Testis (tissue), 2 donors: ENCODE measurements at regions not wholly inside any gene's neighbourhood (a gene's known extent, or its start where the extent isn't known, plus 50 kb on each side); places are given as distances from the start of the nearest gene placed in this dataset.
"Not testable (repeated sequence)": the region's sequence is repeated elsewhere in the genome, so short reads cannot be mapped to it uniquely, and the experiment has no call there.

Source experiments
- DNase-seq: peaks from one replicate; pipeline ENCODE4 v3.0.0-alpha.2; 2019
- H3K27ac ChIP-seq, 2 donors: fragments of 200-600 bp; sonication (generic); one replicate each; pipeline ENCODE4 v1.5.1; 2019
- H3K27me3 ChIP-seq: fragments of 200-600 bp; sonication (generic); one replicate; pipeline ENCODE4 v1.5.1; 2019
- H3K36me3 ChIP-seq: fragments of 200-600 bp; sonication (generic); one replicate; pipeline ENCODE4 v1.5.1; 2017; ENCODE audit warnings: low read depth; ENCODE audit errors: missing control alignments
- H3K4me1 ChIP-seq: fragments of 200-600 bp; sonication (generic); one replicate; pipeline ENCODE4 v1.5.1; 2019
- H3K4me3 ChIP-seq, 2 donors: fragments of 200-600 bp; sonication (generic); one replicate each; pipeline ENCODE4 v1.5.1; 2017 to 2019
- H3K9me3 ChIP-seq: fragments of 200-600 bp; sonication (generic); one replicate; pipeline ENCODE4 v1.5.1; 2017
- POLR2A ChIP-seq: fragments of 450-650 bp; IDR thresholded peaks from one replicate; pipeline ENCODE4 v1.6.1; 2017; ENCODE audit warnings: antibody characterized with exemption, mild to moderate bottlenecking, moderate library complexity
- WGBS, 2 donors: methylation state at CpG; one replicate each; pipeline ENCODE4 v1.1.5; 2018; 5-methylcytosine and 5-hydroxymethylcytosine counted together
- intact Hi-C: fragments of 100-400 bp; cut with DNase I; formaldehyde crosslinking; loops from one replicate; pipeline ENCODE4 v1.15.1; 2023; ENCODE audit warnings: low total_unique reads
- TF ChIP-seq, protein P1 (sequence below), 3 experiments: fragments of 450-650 bp in 2 of 3; fragments of 200-600 bp in 1 of 3; sonication (generic) in 1 of 3; IDR thresholded peaks; one replicate each; pipeline ENCODE4 v1.5.1; 2016 to 2019; ENCODE audit warnings: antibody characterized with exemption in 3 of 3, mild to moderate bottlenecking in 2 of 3, moderate library complexity in 1 of 3

DNA sequence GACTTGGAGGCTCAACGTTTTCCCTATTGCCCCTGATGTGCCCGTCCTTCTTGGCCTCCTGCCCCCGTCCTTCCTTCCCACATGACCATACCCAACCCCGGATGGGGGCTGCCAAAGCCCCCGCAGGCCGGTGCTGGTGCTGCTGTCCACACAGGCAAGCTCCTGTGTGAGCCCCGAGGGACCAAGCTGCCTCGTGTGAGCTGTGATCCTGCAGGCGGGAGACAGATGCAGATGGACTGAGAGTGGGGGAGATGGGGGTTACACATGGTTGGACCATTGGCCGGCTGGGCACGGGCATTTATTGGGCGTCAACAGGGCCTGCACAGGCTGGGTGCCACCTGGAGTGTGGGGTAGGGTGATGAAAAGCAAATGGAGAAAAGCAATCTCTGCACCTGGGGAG, 313.2 kb upstream of the B3GAT1 start:
- WGBS, 2 donors, result 81 to 85% methylated on average over 12 of the region's 12 CpGs
- H3K4me1 ChIP-seq, result no peaks in the 10 kb centered on the region
- TF ChIP-seq POLR2A, result no peak
- TF ChIP-seq, protein P1, sequence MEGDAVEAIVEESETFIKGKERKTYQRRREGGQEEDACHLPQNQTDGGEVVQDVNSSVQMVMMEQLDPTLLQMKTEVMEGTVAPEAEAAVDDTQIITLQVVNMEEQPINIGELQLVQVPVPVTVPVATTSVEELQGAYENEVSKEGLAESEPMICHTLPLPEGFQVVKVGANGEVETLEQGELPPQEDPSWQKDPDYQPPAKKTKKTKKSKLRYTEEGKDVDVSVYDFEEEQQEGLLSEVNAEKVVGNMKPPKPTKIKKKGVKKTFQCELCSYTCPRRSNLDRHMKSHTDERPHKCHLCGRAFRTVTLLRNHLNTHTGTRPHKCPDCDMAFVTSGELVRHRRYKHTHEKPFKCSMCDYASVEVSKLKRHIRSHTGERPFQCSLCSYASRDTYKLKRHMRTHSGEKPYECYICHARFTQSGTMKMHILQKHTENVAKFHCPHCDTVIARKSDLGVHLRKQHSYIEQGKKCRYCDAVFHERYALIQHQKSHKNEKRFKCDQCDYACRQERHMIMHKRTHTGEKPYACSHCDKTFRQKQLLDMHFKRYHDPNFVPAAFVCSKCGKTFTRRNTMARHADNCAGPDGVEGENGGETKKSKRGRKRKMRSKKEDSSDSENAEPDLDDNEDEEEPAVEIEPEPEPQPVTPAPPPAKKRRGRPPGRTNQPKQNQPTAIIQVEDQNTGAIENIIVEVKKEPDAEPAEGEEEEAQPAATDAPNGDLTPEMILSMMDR (IDR thresholded peaks at IDR 0.05), result no peak

DNA sequence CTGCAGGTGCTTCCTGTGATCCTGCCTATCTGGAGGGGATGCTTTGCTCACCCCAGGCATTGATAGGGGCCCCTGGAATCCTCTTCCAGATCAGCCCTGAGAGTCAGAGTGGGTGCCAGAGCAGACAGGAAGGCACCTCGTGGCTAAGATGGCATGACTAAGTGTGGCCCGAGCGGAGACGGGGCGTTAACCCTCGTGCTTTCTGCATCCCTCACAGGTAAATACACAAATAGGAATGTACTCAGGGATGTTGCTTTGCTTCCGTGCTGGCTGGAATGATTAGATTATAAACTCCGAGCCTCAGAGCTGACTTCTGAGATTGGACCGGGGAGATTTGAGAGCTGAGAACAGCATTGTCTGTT, 312.7 kb upstream of the B3GAT1 start:
- no peak for TF ChIP-seq POLR2A
- TF ChIP-seq, protein P1 (IDR thresholded peaks at IDR 0.05), result no peak
- Histone ChIP-seq H3K27me3 (no peaks in the 10 kb centered on the region), H3K4me3 (no peak overlapping the region), H3K9me3 (no peaks in the 10 kb centered on the region), H3K4me1 (no peaks in the 10 kb centered on the region), H3K36me3 (no peaks in the 10 kb centered on the region), H3K27ac (no peak overlapping the region)
- intact Hi-C loops, result no loop called here
- DNase-seq, result no peak
- WGBS, 2 donors, result 65 to 80% methylated on average over 9 of the region's 9 CpGs

More for the DNA sequence above, 313.2 kb upstream of the B3GAT1 start:
- intact Hi-C loops, result no loop called here
- Histone ChIP-seq H3K4me3 (no peak overlapping the region), H3K36me3 (no peaks in the 10 kb centered on the region), H3K27me3 (no peaks in the 10 kb centered on the region), H3K9me3 (no peaks in the 10 kb centered on the region), H3K27ac (no peak overlapping the region)
- no peak for DNase-seq

DNA sequence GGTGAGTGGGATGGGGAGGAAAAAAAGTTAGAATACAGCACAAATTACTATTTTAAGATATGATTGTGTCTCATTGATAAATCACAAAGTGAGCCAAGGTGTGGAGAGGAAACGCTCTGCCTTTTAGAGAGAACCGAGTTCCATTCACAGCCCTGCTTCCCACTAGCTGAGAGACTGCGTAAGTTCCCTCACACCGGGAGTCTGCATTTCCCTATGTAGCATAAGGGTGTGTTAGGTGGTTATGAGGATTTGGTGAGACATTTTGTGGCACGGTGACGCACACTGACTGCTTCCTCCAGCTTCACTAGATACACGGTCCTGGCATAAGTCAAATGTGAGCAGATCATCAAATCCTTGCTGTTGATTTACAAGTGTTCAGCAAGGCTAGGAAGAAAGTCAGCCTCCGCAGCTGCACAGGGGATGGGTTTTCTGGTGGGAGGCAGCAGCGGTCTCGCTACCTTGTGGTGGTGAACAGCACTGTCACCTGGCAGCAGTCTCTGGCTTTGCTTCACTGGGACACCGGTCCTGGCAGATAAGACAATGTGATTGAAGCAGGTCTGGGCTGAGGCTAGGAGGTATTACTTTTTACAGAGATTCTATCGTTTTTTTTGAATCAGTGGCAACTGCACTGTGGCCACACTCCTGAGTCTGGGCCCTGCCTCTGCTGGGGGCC, 312.2 kb upstream of the B3GAT1 start:
- no peaks in the 10 kb centered on the region for H3K36me3 ChIP-seq
- no peaks in the 10 kb centered on the region for H3K4me1 ChIP-seq
- intact Hi-C loops, result no loop called here
- no peaks in the 10 kb centered on the region for H3K27me3 ChIP-seq
- no peak overlapping the region for H3K4me3 ChIP-seq
- TF ChIP-seq, protein P1 (IDR thresholded peaks at IDR 0.05), result no peak
- no peak for TF ChIP-seq POLR2A
- H3K27ac ChIP-seq, result no peak overlapping the region
- 74 to 85% methylated on average over 11 to 12 of the region's 12 CpGs for WGBS, 2 donors
- no peak for DNase-seq
- H3K9me3 ChIP-seq, result no peaks in the 10 kb centered on the region

DNA sequence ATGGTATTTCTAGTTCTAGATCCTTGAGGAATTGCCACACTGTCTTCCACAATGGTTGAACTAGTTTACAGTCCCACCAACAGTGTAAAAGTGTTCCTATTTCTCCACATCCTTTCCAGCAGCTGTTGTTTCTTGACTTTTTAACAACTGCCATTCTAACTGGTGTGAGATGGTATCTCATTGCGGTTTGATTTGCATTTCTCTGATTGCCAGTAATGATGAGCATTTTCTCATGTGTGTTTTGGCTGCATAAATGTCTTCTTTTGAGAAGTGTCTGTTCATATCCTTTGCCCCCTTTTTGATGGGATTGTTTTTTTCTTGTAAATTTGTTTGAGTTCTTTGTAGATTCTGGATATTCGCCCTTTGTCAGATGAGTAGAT, 308.6 kb upstream of the B3GAT1 start:
- 91 to 92% methylated on average over 2 of the region's 2 CpGs for WGBS, 2 donors
- H3K4me1 ChIP-seq, H3K9me3 ChIP-seq, H3K27me3 ChIP-seq, H3K36me3 ChIP-seq, H3K27ac ChIP-seq, DNase-seq, intact Hi-C loops, H3K4me3 ChIP-seq: not testable (repeated sequence)

DNA sequence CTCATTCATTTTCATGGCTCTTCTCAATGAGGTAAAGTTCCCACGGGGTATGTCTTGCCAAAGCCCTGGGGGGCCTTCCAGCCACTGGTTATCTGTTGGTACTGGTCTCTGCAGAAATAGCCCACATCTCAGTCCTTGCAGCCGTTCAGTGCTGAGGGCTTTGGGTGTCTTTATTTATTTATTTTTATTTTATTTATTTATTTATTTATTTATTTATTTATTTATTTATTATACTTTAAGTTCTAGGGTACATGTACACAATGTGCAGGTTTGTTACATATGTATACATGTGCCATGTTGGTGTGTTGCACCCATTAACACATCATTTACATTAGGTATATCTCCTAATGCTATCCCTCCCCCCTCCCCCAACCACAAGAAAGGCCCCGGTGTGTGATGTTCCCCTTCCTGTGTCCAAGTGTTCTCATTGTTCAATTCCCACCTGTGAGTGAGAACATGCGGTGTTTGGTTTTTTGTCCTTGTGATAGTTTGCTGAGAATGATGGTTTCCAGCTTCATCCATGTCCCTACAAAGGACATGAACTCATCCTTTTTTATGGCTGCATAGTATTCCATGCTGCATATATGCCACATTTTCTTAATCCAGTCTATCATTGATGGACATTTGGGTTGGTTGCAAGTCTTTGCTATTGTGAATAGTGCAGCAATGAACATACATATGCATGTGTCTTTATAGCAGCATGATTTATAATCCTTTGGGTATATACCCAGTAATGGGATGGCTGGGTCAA, 308.1 kb upstream of the B3GAT1 start:
- H3K36me3 ChIP-seq, H3K9me3 ChIP-seq, H3K27me3 ChIP-seq, DNase-seq, H3K4me3 ChIP-seq, intact Hi-C loops, H3K4me1 ChIP-seq, H3K27ac ChIP-seq: not testable (repeated sequence)
- WGBS, 2 donors, result 88 to 97% methylated on average over 4 of the region's 4 CpGs

DNA sequence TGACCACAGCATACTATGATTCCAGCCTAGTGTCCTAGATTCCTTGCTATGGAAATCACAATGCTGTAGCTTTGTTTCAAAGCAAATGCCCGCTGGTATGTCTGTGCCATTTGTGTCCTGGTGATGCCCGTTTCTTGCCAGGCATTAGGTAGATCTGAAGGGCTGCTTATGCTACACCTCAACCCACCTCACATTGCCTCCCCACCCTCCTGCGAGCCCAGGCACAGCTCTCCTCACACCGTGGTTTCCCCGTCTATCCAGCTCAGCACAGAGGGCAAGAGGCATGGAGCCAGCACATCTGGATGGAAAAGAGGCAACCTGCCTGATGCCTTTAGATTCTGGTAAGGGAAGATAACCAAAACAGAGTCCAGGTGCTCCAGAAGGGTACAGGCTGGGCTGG, 307.4 kb upstream of the B3GAT1 start:
- no peak for DNase-seq
- H3K36me3 ChIP-seq, result no peaks in the 10 kb centered on the region
- WGBS, 2 donors, result 89 to 98% methylated on average over 5 of the region's 5 CpGs
- no peaks in the 10 kb centered on the region for H3K27me3 ChIP-seq
- intact Hi-C loops, result no loop called here
- no peaks in the 10 kb centered on the region for H3K9me3 ChIP-seq
- H3K4me1 ChIP-seq, result no peaks in the 10 kb centered on the region
- TF ChIP-seq POLR2A, result no peak
- TF ChIP-seq, protein P1 (IDR thresholded peaks at IDR 0.05), result no peak
- no peak overlapping the region for H3K4me3 ChIP-seq
- no peak overlapping the region for H3K27ac ChIP-seq
